ENCODE measurements at regions not wholly inside any gene's neighbourhood (a gene's known extent, or its start where the extent isn't known, plus 50 kb on each side); places are given as distances from the start of the nearest gene placed in this dataset.

- TF ChIP-seq CTCF (conservative IDR thresholded peaks at IDR 0.05; ENCODE audit: low read length) (no peak), EZH2phosphoT487 (IDR thresholded peaks at IDR 0.05; ENCODE audit: borderline replicate concordance) (no peak)
Observed at GRCh38 chr10:29802171-29802570, 167.4 kb upstream of the SVIL start.

Data from Loucy (cell line).